ENCODE measurements at regions not wholly inside any gene's neighbourhood (a gene's known extent, or its start where the extent isn't known, plus 50 kb on each side); places are given as distances from the start of the nearest gene placed in this dataset.

DNA sequence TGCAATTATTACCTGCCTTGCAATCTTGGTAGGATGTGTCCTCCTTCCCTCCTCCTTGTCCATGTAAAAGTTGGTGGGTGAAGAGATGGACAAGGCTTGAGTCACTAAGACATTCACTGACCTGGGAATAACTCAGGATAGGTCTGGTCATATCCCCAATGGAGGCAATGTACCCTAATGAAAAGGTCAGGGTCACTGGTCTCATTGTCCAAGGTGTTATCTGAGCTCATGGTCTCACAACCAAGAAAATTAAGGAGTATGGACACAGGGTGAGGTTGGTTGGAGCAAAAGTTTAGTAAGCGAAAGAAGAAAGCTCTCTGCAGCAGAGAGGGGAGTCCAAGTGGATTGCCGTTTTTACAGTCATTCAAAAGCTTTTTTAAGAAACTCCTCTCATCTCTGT lies 179.0 kb downstream of the SNRPN start:
- Histone ChIP-seq H3K27ac (ENCODE audit: low read depth, low read length) (no peak overlapping the region), H3K27me3 (ENCODE audit: control insufficient read depth, insufficient read depth, low read length) (no peaks in the 10 kb centered on the region), H3K9me3 (ENCODE audit: control insufficient read depth, insufficient read depth, low read length) (no peaks in the 10 kb centered on the region), H3K4me3 (ENCODE audit: low read depth, low read length) (no peak overlapping the region)
- TF ChIP-seq CTCF (IDR thresholded peaks at IDR 0.05; ENCODE audit: low read depth, low read length) = no peak
- DNase-seq (ENCODE audit: low read depth, low spot score) = no peak
- ChIA-PET POLR2A (no interaction called here), CTCF (interaction anchor here (1.8 kb wide), 1 partner anchor 368 kb away, joined by 5 read pairs; no protein-coding TSS in a partner anchor)

- peak; percentile 2 for DNase-seq (ENCODE audit: low read depth, low spot score)
- no peak overlapping the region for H3K4me3 ChIP-seq (ENCODE audit: low read depth, low read length)
- peak; percentile 30 for TF ChIP-seq CTCF (IDR thresholded peaks at IDR 0.05; ENCODE audit: low read depth, low read length)
- no peak overlapping the region for H3K27ac ChIP-seq (ENCODE audit: low read depth, low read length)
- no peaks in the 10 kb centered on the region for H3K9me3 ChIP-seq (ENCODE audit: control insufficient read depth, insufficient read depth, low read length)
- ChIA-PET CTCF (interaction anchor here (1.8 kb wide), 1 partner anchor 367 kb away, joined by 5 read pairs; no protein-coding TSS in a partner anchor), POLR2A (no interaction called here)
- no peaks in the 10 kb centered on the region for H3K27me3 ChIP-seq (ENCODE audit: control insufficient read depth, insufficient read depth, low read length)
Observed at GRCh38 chr15:25134546-25134945, 179.8 kb downstream of the SNRPN start.

DNA sequence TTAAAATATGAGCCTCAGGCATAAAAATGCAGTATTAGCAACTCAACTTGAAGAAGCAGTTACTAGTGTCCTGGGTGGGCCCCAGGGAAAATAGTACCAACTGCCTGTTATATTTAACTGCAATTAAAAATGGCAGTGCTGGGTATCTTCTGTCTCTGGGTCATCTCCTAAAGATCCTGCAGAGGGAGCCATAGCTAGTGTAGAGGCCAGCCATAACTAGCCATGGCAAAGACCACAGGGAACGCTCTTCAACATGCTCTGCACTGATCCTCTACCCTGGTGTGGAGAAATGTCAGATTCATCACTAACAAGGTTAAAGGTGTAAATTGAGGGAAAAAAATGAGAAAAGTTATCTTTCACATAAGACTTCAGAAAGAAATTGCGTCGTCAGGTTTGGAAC lies 181.3 kb downstream of the SNRPN start:
- Histone ChIP-seq H3K4me3 (ENCODE audit: low read depth, low read length) (no peak overlapping the region), H3K27ac (ENCODE audit: low read depth, low read length) (no peak overlapping the region), H3K27me3 (ENCODE audit: control insufficient read depth, insufficient read depth, low read length) (no peaks in the 10 kb centered on the region), H3K9me3 (ENCODE audit: control insufficient read depth, insufficient read depth, low read length) (no peaks in the 10 kb centered on the region)
- no peak for DNase-seq (ENCODE audit: low read depth, low spot score)
- POLR2A ChIA-PET = no interaction called here
- TF ChIP-seq CTCF (IDR thresholded peaks at IDR 0.05; ENCODE audit: low read depth, low read length) = peak; percentile 41; the same call in 1 of the 2 replicates
- CTCF ChIA-PET = interaction anchor here (0.9 to 1.3 kb wide), 2 partner anchors 304 to 365 kb away, joined by 4 to 5 read pairs; no protein-coding TSS in a partner anchor

DNA sequence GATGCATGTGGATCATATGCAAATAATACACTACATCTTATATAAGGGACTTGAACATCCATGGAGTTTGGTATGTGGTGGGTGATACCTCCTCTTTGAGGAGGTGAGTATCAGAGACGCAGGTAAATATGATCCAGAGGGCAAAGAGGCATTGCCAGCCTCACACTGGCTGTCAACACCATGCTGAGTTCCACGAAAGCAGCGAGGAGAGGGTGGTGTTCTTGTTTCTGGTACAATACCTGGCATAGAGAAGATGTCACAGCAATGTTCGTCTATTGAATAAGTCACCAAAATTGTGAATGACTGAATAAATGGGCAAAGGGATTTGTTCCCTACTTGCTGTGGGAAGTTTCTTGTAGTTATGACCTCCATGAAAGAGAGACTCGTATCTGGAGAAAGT lies 182.2 kb downstream of the SNRPN start:
- TF ChIP-seq CTCF (IDR thresholded peaks at IDR 0.05; ENCODE audit: low read depth, low read length) = no peak
- POLR2A ChIA-PET = no interaction called here
- Histone ChIP-seq H3K27me3 (ENCODE audit: control insufficient read depth, insufficient read depth, low read length) (no peaks in the 10 kb centered on the region), H3K27ac (ENCODE audit: low read depth, low read length) (no peak overlapping the region), H3K4me3 (ENCODE audit: low read depth, low read length) (no peak overlapping the region), H3K9me3 (ENCODE audit: control insufficient read depth, insufficient read depth, low read length) (no peaks in the 10 kb centered on the region)
- CTCF ChIA-PET = interaction anchor here (0.9 to 1.3 kb wide), 2 partner anchors 303 to 364 kb away, joined by 4 to 5 read pairs; no protein-coding TSS in a partner anchor
- no peak for DNase-seq (ENCODE audit: low read depth, low spot score)

DNA sequence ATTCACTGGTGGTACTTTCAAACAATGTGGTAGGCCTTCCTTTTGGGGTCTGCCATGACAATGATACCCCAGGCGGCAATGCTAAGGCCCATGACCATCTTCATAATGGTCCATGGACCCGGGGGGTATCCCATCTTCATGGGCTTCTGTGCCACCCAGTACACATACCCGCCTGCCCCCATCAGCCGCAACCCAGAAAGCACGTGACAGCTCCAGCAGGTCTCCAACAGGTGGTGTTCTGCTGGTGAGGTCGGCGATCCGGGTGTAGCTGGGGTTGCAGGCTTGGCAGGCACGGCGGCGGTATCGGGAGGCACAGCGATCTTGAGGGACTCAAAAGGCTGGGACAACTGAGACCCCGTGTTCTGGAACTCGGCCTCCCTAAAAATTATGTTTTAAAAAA lies 214.5 kb downstream of the SNRPN start:
- H3K27me3 ChIP-seq (ENCODE audit: control insufficient read depth, insufficient read depth, low read length) = no peaks in the 10 kb centered on the region
- no peak for TF ChIP-seq CTCF (IDR thresholded peaks at IDR 0.05; ENCODE audit: low read depth, low read length)
- no peak for DNase-seq (ENCODE audit: low read depth, low spot score)
- no peak overlapping the region for H3K27ac ChIP-seq (ENCODE audit: low read depth, low read length)
- no peak overlapping the region for H3K4me3 ChIP-seq (ENCODE audit: low read depth, low read length)
- peaks cover 46% of the 10 kb centered on the region for H3K9me3 ChIP-seq (ENCODE audit: control insufficient read depth, insufficient read depth, low read length)
- POLR2A ChIA-PET = no interaction called here
- CTCF ChIA-PET = no interaction called here
